Endothelial cell of umbilical vein (primary cell): ENCODE measurements at regions not wholly inside any gene's neighbourhood (a gene's known extent, or its start where the extent isn't known, plus 50 kb on each side); places are given as distances from the start of the nearest gene placed in this dataset.

ENCODE experiments used
- BruUV-seq: library from RNA; stranded (reverse); fragments of 400-500 nt; replicated peaks from 2 replicates; lab custom pipeline; 2021; lab: Mats Ljungman, UMichigan
- CTCF ChIA-PET: fragments of 300-600, 350-600 bp; sonication (Branson Sonifier 250); formaldehyde crosslinking; loops from one replicate; lab custom pipeline; 2021; ENCODE audit warnings: antibody characterized with exemption, inconsistent platforms; lab: Charles Lee
- POLR2A ChIA-PET: fragments of 300-600, 350-600 bp; sonication (Branson Sonifier 250); formaldehyde crosslinking; loops from one replicate; lab custom pipeline; 2021; ENCODE audit warnings: antibody characterized with exemption, inconsistent platforms; lab: Charles Lee
- DNase-seq: peaks from one replicate; pipeline ENCODE4 v3.0.0-alpha.2; 2011; ENCODE audit warnings: low read depth, low spot score
- FAIRE-seq: peaks from 2 replicates; lab custom pipeline; 2011; peaks lifted over from hg19 to GRCh38; lab: Jason Lieb, UNC
- H2AFZ ChIP-seq: 2 replicates; pipeline ENCODE4 v1.6.0; 2012; ENCODE audit warnings: low read depth, low read length, control low read depth, inconsistent platforms
- H3K27ac ChIP-seq: 2 replicates; pipeline ENCODE4 v1.5.1; 2011; ENCODE audit warnings: low read depth, mild to moderate bottlenecking, control low read depth, low read length, moderate library complexity; ENCODE audit not compliant: insufficient read depth
- H3K27me3 ChIP-seq, 2 experiments: 2 replicates each; pipeline versions ENCODE4 v1.6.0 to v1.6.1; 2011; ENCODE audit warnings: low read length in 2 of 2, mixed read lengths in 1 of 2; ENCODE audit not compliant: control insufficient read depth in 2 of 2, insufficient read depth in 2 of 2
- H3K36me3 ChIP-seq, 2 experiments: 2 replicates in 1 of 2; 3 replicates in 1 of 2; pipeline ENCODE4 v1.5.1; 2011; ENCODE audit warnings: low read length in 2 of 2, mild to moderate bottlenecking in 1 of 2, moderate library complexity in 1 of 2; ENCODE audit not compliant: control insufficient read depth in 2 of 2, insufficient read depth in 2 of 2; ENCODE audit errors: extremely low read depth in 1 of 2
- H3K4me1 ChIP-seq: 3 replicates; pipeline ENCODE4 v1.5.1; 2011; ENCODE audit warnings: mild to moderate bottlenecking, low read length; ENCODE audit not compliant: control insufficient read depth, insufficient read depth; ENCODE audit errors: extremely low read depth
- H3K4me2 ChIP-seq: 2 replicates; pipeline ENCODE4 v1.6.1; 2011; ENCODE audit warnings: low read length, control low read depth, mixed read lengths; ENCODE audit not compliant: insufficient read depth
- H3K4me3 ChIP-seq, 3 experiments: fragments of 200-600 bp in 1 of 3; sonication (generic), shearing (Covaris generic) in 1 of 3; replicated peaks in 1 of 3; 2 replicates each; pipeline ENCODE4 v1.5.1; 2011 to 2016; ENCODE audit warnings: control low read depth in 3 of 3, low read length in 3 of 3, mild to moderate bottlenecking in 2 of 3, inconsistent platforms in 1 of 3, low read depth in 1 of 3, moderate library complexity in 1 of 3; ENCODE audit not compliant: insufficient read depth in 1 of 3
- H3K79me2 ChIP-seq: 2 replicates; pipeline ENCODE4 v1.6.0; 2012; ENCODE audit warnings: low read length, inconsistent platforms; ENCODE audit not compliant: control insufficient read depth, insufficient read depth
- H3K9ac ChIP-seq: replicated peaks from 2 replicates; pipeline ENCODE3; 2011; ENCODE audit warnings: low read length, control low read depth; ENCODE audit not compliant: insufficient read depth; ENCODE audit errors: extremely low read depth
- H3K9me1 ChIP-seq: replicated peaks from 3 replicates; pipeline ENCODE4 v1.6.0; 2011; ENCODE audit warnings: mild to moderate bottlenecking, low read length; ENCODE audit not compliant: control insufficient read depth, insufficient read depth; ENCODE audit errors: extremely low read depth
- H3K9me3 ChIP-seq: replicated peaks from 2 replicates; pipeline ENCODE4 v1.5.1; 2012; ENCODE audit warnings: low read length, inconsistent platforms; ENCODE audit not compliant: control insufficient read depth, insufficient read depth
- H4K20me1 ChIP-seq: replicated peaks from 2 replicates; pipeline ENCODE3; 2011; ENCODE audit warnings: mild to moderate bottlenecking, low read length; ENCODE audit not compliant: control insufficient read depth, insufficient read depth; ENCODE audit errors: extremely low read depth
- CTCF ChIP-seq, 2 donors: IDR thresholded peaks; 1 replicate in 1 of 2; 2 replicates in 1 of 2; pipeline ENCODE4 v1.5.1; 2011; ENCODE audit warnings: low read length in 2 of 2, mild to moderate bottlenecking in 2 of 2, moderate library complexity in 2 of 2, control low read depth in 1 of 2, inconsistent platforms in 1 of 2, low read depth in 1 of 2; ENCODE audit not compliant: insufficient read depth in 1 of 2; ENCODE audit errors: extremely low read depth in 1 of 2
- EZH2 ChIP-seq: IDR thresholded peaks from 2 replicates; pipeline ENCODE4 v1.6.1; 2012; ENCODE audit warnings: borderline replicate concordance, low read depth, mild to moderate bottlenecking, moderate library complexity, low read length, inconsistent platforms; ENCODE audit not compliant: severe bottlenecking
- FOS ChIP-seq: IDR thresholded peaks from 2 replicates; pipeline ENCODE4 v1.6.1; 2011; ENCODE audit warnings: mild to moderate bottlenecking, low read length, moderate library complexity, borderline replicate concordance; ENCODE audit not compliant: insufficient read depth
- GATA2 ChIP-seq: IDR thresholded peaks from 2 replicates; pipeline ENCODE4 v1.7.0; 2011; ENCODE audit warnings: low read depth, mild to moderate bottlenecking, moderate library complexity, mixed read lengths, low read length; ENCODE audit not compliant: insufficient read length, insufficient read depth
- JUN ChIP-seq: IDR thresholded peaks from 2 replicates; pipeline ENCODE4 v1.6.1; 2011; ENCODE audit warnings: borderline replicate concordance, low read depth; ENCODE audit not compliant: insufficient read length, insufficient read depth
- MAX ChIP-seq: IDR thresholded peaks from 2 replicates; pipeline ENCODE4 v1.6.1; 2011; ENCODE audit not compliant: insufficient read depth, insufficient read length
- MYC ChIP-seq: IDR thresholded peaks from one replicate; pipeline ENCODE4 v1.6.1; 2011; ENCODE audit warnings: mild to moderate bottlenecking, low read depth, low read length
- POLR2A ChIP-seq: IDR thresholded peaks from 2 replicates; pipeline ENCODE4 v1.6.1; 2012; ENCODE audit warnings: low read depth, mild to moderate bottlenecking, control low read depth, low read length
- POLR2AphosphoS5 ChIP-seq: IDR thresholded peaks from 2 replicates; pipeline ENCODE4 v1.6.1; 2012; ENCODE audit warnings: low read depth, mild to moderate bottlenecking, control low read depth, low read length, moderate library complexity; ENCODE audit not compliant: insufficient read depth
- dilution Hi-C: fragments of 300-500 bp; cut with MboI; formaldehyde crosslinking; loops from one replicate; pipeline ENCODE4 v1.15.0; 2019; ENCODE audit warnings: low sequenced_read_pairs; ENCODE audit not compliant: extremely low pct_ligation_motif_present
- intact Hi-C: fragments of 100-400 bp; cut with micrococcal nuclease; formaldehyde crosslinking; loops from one replicate; pipeline ENCODE4 v1.10.0; 2022

- no peaks in the 10 kb centered on the region for H3K9me3 ChIP-seq
- no peak overlapping the region for H3K9ac ChIP-seq
- H3K27me3 ChIP-seq, result peaks cover 8 to 16% of the 10 kb centered on the region in 2 experiments
- H3K4me2 ChIP-seq, result no peak overlapping the region
- no peak overlapping the region for H3K4me3 ChIP-seq
- dilution Hi-C loops (no loop called here), intact Hi-C loops (no loop called here)
- no peaks in the 10 kb centered on the region for H3K36me3 ChIP-seq
- ChIA-PET CTCF (no interaction called here), POLR2A (interaction anchor here (0.7 kb wide), 1 partner anchor 9 kb away, joined by 3 read pairs; no protein-coding TSS in a partner anchor)
- H3K9me1 ChIP-seq, result no peaks in the 10 kb centered on the region
- peaks cover 9% of the 10 kb centered on the region for H3K4me1 ChIP-seq
- TF ChIP-seq POLR2AphosphoS5, result no peak
- no peak for TF ChIP-seq CTCF (IDR thresholded peaks at IDR 0.05; ENCODE audit: extremely low read depth in 1 of 2, insufficient read depth in 1 of 2, low read depth in 1 of 2, low read length in 2 of 2)
- no peak for TF ChIP-seq GATA2
- TF ChIP-seq JUN, result no peak
- TF ChIP-seq POLR2A, result no peak
- TF ChIP-seq MYC, result no peak
- no peak for TF ChIP-seq MAX
- TF ChIP-seq EZH2, result no peak
- TF ChIP-seq FOS, result no peak
- no TSS peak for BruUV-seq
- no peak overlapping the region for H2AFZ ChIP-seq
- FAIRE-seq (no peak), DNase-seq (no peak)
- H3K27ac ChIP-seq, result no peak overlapping the region
- H3K79me2 ChIP-seq, result no peaks in the 10 kb centered on the region
- no peaks in the 10 kb centered on the region for H4K20me1 ChIP-seq
Observed at GRCh38 chr4:27082776-27083175, 222.1 kb downstream of the STIM2 start.
